Amniotic epithelial cell (primary cell): ENCODE measurements at regions not wholly inside any gene's neighbourhood (a gene's known extent, or its start where the extent isn't known, plus 50 kb on each side); places are given as distances from the start of the nearest gene placed in this dataset.

Experiments
- DNase-seq: peaks from one replicate; pipeline ENCODE4 v3.0.0-alpha.2; 2010; ENCODE audit warnings: low read depth

DNA sequence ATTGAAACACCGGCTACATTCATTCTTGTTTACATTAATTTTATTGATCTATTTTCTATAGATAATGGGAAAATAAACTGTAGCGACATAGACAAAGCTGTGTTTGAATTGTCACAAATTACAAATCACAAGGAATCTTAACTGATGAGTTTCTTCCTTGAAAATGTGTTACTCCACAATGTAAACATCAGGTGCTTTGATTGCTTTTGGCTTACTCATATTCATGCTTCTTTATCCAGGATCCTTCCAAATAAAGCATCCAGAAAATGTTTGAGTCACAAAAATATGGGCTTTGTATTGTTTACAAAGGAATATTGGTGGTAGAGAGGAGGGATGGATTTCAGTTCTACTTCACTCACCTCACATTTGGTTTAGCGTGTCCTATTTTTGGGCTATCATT lies 64.0 kb downstream of the BMP2 start:
- DNase-seq, result no peak

- no peak for DNase-seq
Measured at GRCh38 chr20:6832811-6833210, 65.3 kb downstream of the BMP2 start.

- DNase-seq, result no peak
Measured at GRCh38 chr20:6835609-6836008, 68.1 kb downstream of the BMP2 start.

GRCh38 chr20:6836821-6837374 lies 69.4 kb downstream of the BMP2 start:
- no peak for DNase-seq

DNA sequence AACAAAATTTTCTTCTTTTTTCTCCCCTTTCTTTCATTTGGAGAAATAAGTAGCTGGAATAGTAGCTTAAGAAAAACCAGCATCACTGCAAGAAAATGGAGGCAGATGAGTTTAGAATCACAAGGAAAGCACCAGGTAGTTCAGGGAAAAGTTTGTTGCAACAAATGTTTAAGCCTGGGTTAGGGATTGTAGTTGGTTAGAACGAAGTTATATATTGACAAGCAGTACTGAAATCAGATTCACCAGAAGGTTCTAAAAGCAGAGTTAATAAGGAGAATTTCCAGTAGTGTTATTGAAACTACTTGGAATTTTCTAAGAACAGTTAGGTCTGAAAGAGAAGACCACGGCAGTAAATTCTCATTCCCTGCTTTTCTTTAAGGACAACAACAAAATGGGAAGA lies 70.2 kb downstream of the BMP2 start:
- no peak for DNase-seq

GRCh38 chr20:6838181-6838826 lies 70.8 kb downstream of the BMP2 start:
- no peak for DNase-seq

DNA sequence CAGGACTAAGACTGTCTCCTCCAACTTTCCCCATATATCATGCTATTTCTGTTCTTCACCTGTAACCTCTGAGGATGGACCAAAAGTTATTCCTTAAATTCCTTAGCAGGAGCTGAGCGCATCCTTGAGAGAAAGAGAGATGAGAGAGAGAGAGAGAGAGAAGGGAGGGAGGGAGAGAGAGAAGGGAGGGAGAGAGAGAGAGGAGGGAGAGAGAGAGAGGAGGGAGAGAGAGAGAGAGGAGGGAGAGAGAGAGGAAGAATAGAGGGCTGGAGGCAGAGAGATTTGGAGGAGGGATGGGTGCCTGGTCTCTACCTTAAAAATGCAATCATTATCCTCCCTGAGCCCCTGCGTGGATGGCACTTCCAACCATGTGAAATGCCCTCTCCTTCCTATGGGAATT lies 73.6 kb downstream of the BMP2 start:
- DNase-seq, result no peak

DNA sequence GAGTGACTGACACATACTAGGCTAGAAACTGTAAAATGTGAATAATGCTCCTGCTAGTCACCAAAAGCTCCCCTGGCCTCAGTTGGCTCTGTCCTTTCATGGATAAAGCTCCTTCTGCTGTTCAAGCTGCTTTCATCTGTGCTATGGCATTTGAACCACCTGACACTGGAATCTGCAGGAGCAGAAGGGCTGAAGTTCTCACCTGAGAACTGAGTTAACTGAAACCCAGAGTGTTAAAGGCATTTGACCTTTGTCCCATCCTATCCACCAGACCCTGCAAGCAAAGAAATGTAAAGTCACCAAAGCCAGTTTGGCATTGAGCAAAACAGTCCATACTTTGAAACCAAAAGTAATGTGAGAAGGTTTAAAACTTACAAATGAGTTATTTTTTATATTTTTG lies 77.7 kb downstream of the BMP2 start:
- no peak for DNase-seq

GRCh38 chr20:6848041-6848440 lies 80.6 kb downstream of the BMP2 start:
- no peak for DNase-seq

DNA sequence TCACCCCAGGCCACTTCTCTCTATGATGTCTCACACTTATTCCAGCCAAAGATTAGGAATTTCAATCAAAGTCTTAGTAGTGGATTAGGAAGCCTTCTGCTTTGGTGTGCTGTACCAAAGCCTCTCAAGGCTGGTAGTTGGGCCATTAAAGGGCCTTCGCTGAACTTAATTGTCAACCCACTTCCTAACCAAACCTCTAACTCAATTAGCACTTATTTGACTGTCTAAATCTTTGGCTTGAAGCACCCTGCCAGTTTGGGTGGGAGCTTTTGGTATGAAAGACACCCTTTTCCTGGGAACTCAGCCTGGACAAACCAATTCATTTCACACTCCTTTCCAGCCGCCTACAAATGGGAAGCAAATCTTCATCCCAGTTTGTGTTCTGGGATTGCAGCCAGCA lies 81.5 kb downstream of the BMP2 start:
- DNase-seq, result no peak

DNA sequence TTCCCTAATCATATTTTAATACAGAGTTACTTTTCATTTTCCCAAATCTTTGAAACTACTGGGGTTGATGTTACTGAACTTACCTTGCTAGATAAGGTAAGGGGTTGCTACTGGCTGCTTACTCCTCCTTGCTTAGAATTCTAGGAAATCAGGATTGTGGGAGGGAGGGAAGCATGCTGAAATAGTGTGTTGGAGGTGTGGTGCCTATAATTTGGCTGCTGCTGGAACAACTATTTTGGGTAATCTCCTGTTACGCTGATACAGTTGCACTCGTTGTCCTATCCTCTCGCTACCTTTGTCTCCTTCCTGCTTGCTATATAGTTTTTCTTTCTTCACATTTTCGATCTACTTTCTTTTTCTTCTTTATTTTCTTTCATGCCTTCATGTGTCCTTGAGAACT lies 83.7 kb downstream of the BMP2 start:
- no peak for DNase-seq

- DNase-seq, result no peak
Measured at GRCh38 chr20:6852478-6852877, 85.0 kb downstream of the BMP2 start.

GRCh38 chr20:6855104-6855503 lies 87.6 kb downstream of the BMP2 start:
- DNase-seq, result no peak

DNA sequence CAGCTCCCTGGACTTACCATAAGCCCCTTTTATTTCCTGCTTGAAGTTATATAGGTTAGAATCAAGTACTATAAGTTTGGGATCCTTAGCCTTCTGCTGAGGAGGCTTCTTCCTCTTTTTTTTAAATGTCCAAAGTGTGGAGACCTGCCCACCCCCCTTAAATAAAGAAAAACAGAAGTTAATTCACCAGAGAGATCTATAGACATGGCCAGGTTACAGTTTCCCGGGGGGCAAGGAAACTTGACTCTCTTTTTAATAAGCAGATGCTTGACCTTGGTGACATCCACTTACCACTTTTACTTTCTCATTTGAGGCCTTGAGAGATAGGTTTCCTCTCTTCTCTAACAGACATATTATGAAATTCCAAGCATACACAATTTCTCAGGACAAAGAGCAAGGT lies 88.3 kb downstream of the BMP2 start:
- no peak for DNase-seq

GRCh38 chr20:6857927-6858326 lies 90.4 kb downstream of the BMP2 start:
- no peak for DNase-seq

DNA sequence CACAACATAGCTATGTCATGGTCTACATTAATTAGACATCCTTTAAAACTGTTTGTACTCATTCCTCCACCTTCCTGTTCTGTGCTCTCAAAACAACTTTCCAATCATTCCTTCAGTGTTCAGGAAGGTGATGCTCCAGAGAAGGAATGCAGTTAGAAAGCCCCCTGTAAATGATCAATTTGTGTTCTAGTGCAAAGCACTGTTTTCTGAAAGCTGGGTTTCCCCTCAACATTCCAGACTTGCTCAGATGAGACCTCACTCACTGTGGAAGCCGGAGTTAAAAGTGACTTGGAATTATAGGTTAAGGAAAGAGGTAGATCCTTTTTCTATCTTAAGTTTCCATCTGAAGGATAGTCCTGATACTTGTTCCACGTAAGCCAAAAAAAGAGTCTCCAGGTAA lies 95.9 kb downstream of the BMP2 start:
- DNase-seq, result no peak

DNA sequence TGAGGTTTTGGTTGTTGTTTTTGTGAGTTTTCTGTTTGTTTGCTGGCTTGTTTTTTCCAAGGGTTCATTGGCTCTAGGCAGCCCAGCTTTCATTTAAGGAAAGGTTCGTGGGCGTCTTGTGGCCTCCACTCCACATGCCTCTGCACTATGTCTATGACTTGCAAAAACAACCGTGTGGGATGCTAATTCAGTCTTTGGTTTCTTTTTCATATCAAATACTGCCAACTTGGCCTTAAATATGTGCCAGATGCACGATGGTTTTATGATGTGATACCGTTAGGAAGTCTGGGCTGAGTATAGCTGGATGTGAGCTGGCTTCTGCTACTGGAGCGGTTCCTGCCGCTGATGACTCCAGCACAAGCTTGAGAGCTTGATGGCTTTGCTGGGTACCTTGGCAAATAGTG lies 96.3 kb downstream of the BMP2 start:
- DNase-seq, result no peak

DNA sequence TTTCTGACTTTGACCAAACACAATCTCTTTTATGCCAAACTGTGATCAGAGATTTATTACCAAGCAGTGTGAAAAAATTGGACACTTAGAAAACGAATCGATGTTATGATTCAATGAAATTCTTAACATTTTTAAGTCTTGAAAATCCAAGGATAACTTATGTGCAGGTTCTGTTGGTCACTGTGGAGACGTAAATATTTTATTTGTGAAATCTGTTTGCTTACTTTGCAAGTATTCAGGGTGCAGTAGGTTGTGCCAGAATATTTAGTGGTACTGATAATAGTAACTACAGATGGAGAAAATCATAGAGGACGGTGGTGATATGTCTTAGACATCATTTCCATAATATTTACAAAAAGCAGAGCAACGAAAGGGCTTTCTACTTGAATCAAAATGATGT lies 97.3 kb downstream of the BMP2 start:
- DNase-seq, result no peak

GRCh38 chr20:6866741-6867140 lies 99.3 kb downstream of the BMP2 start:
- peak; percentile 3 for DNase-seq

GRCh38 chr20:6868861-6869260 lies 101.4 kb downstream of the BMP2 start:
- no peak for DNase-seq

DNA sequence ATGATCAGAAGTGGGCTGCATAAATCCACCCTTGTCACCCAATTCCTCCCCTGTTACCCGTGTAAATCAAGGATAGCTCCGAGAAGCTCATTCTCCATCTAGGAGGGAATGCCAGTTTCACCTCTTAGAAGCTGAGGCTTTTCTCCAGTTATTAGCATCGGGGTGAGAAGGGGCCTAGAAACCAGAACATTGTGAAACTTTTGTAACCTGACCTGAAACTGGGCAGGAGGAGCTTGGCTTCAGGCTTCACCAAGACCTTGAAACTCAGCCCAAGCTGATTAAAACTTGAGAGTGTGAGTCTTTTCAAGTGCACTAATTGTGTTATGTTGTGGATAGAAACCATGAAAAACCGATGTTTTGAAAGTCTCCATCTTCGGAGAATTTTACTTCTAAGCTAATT lies 103.1 kb downstream of the BMP2 start:
- DNase-seq, result peak; percentile 7

DNA sequence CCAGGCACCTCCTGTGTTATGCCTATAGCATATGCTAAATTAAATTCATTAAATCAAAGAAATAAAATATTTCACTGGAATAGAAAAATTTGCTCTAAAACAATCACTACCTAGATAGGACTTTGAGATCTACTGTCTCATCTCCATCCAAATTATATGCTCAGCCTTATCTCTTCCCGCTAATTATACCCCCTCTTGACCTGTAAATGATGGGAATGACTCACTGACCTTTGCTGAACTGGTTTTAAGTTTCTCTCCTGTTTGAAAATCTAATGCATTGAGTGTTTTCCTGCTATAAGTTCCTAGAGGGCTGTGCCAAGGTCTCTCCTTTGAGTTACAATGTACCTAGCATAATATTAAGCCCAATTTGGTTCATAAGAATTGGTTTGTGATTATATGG lies 110.1 kb downstream of the BMP2 start:
- no peak for DNase-seq

DNA sequence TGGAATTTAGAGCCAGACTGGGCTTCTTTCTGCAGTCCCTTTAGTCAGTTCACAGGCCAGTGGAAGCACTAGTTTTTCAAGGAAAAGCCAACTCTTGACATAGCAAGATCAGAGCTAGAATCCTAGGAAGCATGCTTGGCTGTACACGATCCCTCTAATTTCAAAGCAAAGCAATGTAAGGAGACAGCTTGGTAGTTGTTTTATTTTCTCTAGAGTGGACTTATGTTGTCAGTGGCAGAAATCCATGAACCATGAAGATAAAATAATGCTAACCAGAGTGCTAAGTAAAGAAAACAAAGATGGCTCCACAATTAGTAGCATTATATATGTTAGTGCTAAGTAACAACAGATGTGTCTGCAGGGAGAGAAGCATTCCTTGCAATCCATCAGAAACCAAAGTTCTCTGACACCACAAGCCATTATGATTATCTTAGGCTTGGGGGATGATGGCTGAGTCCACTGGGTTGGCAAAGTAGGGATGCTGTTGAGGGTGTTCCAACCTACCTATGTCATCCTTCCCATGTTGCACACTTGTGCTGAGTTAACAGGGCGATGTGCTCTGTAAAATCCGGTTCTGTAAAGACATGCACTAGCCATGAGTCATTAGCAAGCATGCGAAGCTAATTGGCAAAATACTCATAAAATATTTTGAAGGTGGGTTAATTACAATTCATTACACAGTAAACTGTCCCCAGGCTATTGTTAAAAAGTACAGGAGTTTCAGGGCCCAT lies 115.2 kb downstream of the BMP2 start:
- DNase-seq, result no peak

DNA sequence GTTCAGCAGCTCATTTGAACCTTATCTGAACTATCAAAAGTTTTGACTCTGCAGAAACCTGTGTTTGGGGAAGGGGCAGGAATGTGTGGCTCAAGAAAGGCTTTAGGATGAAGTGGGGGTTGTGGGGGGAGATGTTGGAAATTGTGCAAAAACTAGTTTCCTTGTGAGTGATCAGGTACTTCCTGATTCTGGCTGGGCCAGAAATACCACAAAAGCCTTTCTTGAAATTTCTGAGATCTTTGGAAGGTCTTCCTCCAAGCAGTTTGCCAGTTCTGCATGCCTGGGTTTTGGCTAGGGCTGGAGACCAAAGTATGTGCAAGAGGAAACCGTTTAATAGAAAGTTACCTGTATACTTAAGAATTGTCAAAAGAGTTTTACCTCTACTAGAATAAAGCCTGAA lies 116.6 kb downstream of the BMP2 start:
- DNase-seq, result no peak
